Colonic mucosa (tissue), 4 donors: ENCODE measurements at regions not wholly inside any gene's neighbourhood (a gene's known extent, or its start where the extent isn't known, plus 50 kb on each side); places are given as distances from the start of the nearest gene placed in this dataset.

Experiments
- DNase-seq: peaks from one replicate; pipeline ENCODE4 v3.0.0-alpha.2; 2020
- H3K27ac ChIP-seq: fragments of 200-600 bp; one replicate; pipeline ENCODE4 v1.8.0; 2021
- H3K27me3 ChIP-seq: fragments of 200-600 bp; one replicate; pipeline ENCODE4 v1.8.0; 2021
- H3K36me3 ChIP-seq: fragments of 200-600 bp; one replicate; pipeline ENCODE4 v1.8.0; 2021
- H3K4me1 ChIP-seq: fragments of 200-600 bp; one replicate; pipeline ENCODE4 v1.8.0; 2021; ENCODE audit warnings: mild to moderate bottlenecking
- H3K4me3 ChIP-seq: fragments of 200-600 bp; one replicate; pipeline ENCODE4 v1.8.0; 2021
- H3K9ac ChIP-seq, 2 donors: one replicate each; pipeline ENCODE4 v1.7.0; 2013; ENCODE audit warnings: control low read depth in 2 of 2, low read depth in 2 of 2, low read length in 2 of 2
- H3K9me3 ChIP-seq: fragments of 200-600 bp; one replicate; pipeline ENCODE4 v1.8.0; 2021
- CTCF ChIP-seq: fragments of 200-600 bp; IDR thresholded peaks from one replicate; pipeline ENCODE4 v1.8.0; 2022; ENCODE audit warnings: antibody characterized with exemption, mild to moderate bottlenecking
- intact Hi-C: fragments of 100-400 bp; cut with DNase I; formaldehyde crosslinking; loops from one replicate; pipeline ENCODE4 v1.14.1; 2022
- donor health status: healthy.
- donor health status: DM: no; HTN: no; CAD: no.
- donor health status: DM: no; HTN: no; CAD: no.

- no peak for DNase-seq
- H3K4me1 ChIP-seq = no peaks in the 10 kb centered on the region
- intact Hi-C loops = loop anchor here (5.0 to 10.0 kb wide), 3 partner anchors 74 to 333 kb away; partner anchors contain the start of gene DNAH14
- H3K36me3 ChIP-seq = no peaks in the 10 kb centered on the region
- H3K4me3 ChIP-seq = no peak overlapping the region
- no peaks in the 10 kb centered on the region for H3K27me3 ChIP-seq
- no peaks in the 10 kb centered on the region for H3K9me3 ChIP-seq
- no peak overlapping the region for H3K27ac ChIP-seq
- H3K9ac ChIP-seq = no peak overlapping the region
- TF ChIP-seq CTCF = no peak
Observed at GRCh38 chr1:224850446-224850845, 79.0 kb upstream of the DNAH14 start.

GRCh38 chr1:224851210-224851847 lies 78.1 kb upstream of the DNAH14 start:
- H3K9me3 ChIP-seq = no peaks in the 10 kb centered on the region
- no peaks in the 10 kb centered on the region for H3K36me3 ChIP-seq
- peak; percentile 69 for TF ChIP-seq CTCF
- DNase-seq = peak; percentile 73
- H3K27me3 ChIP-seq = no peaks in the 10 kb centered on the region
- H3K9ac ChIP-seq = no peak overlapping the region
- no peak overlapping the region for H3K27ac ChIP-seq
- intact Hi-C loops = loop anchor here (5.0 to 10.0 kb wide), 3 partner anchors 73 to 334 kb away; partner anchors contain the start of gene DNAH14
- no peak overlapping the region for H3K4me3 ChIP-seq
- H3K4me1 ChIP-seq = no peaks in the 10 kb centered on the region

GRCh38 chr1:224851848-224852261 lies 77.6 kb upstream of the DNAH14 start:
- H3K4me1 ChIP-seq = no peaks in the 10 kb centered on the region
- H3K36me3 ChIP-seq = no peaks in the 10 kb centered on the region
- no peaks in the 10 kb centered on the region for H3K9me3 ChIP-seq
- H3K27ac ChIP-seq = no peak overlapping the region
- no peak for DNase-seq
- H3K9ac ChIP-seq = no peak overlapping the region
- no peak overlapping the region for H3K4me3 ChIP-seq
- intact Hi-C loops = loop anchor here (5.0 to 10.0 kb wide), 3 partner anchors 73 to 335 kb away; partner anchors contain the start of gene DNAH14
- no peak for TF ChIP-seq CTCF
- no peaks in the 10 kb centered on the region for H3K27me3 ChIP-seq

- H3K27me3 ChIP-seq = no peaks in the 10 kb centered on the region
- H3K27ac ChIP-seq = no peak overlapping the region
- DNase-seq = no peak
- no peak overlapping the region for H3K9ac ChIP-seq
- no peaks in the 10 kb centered on the region for H3K9me3 ChIP-seq
- TF ChIP-seq CTCF = peak; percentile 71
- H3K4me3 ChIP-seq = no peak overlapping the region
- H3K4me1 ChIP-seq = no peaks in the 10 kb centered on the region
- intact Hi-C loops = loop anchor here (5.0 to 10.0 kb wide), 3 partner anchors 72 to 336 kb away; partner anchors contain the start of gene DNAH14
- H3K36me3 ChIP-seq = no peaks in the 10 kb centered on the region
Observed at GRCh38 chr1:224852901-224853568, 76.4 kb upstream of the DNAH14 start.

GRCh38 chr1:224856973-224857372 lies 72.5 kb upstream of the DNAH14 start:
- H3K27ac ChIP-seq = no peak overlapping the region
- intact Hi-C loops = loop anchor here (10.0 kb wide), 1 partner anchor 68 kb away; the partner anchor contains the start of gene DNAH14
- H3K9ac ChIP-seq = no peak overlapping the region
- TF ChIP-seq CTCF = no peak
- no peak overlapping the region for H3K4me3 ChIP-seq
- H3K4me1 ChIP-seq = no peaks in the 10 kb centered on the region
- no peaks in the 10 kb centered on the region for H3K36me3 ChIP-seq
- no peaks in the 10 kb centered on the region for H3K27me3 ChIP-seq
- DNase-seq = no peak
- H3K9me3 ChIP-seq = no peaks in the 10 kb centered on the region
